Occipital lobe (tissue), 1 donor: ENCODE measurements at regions not wholly inside any gene's neighbourhood (a gene's known extent, or its start where the extent isn't known, plus 50 kb on each side); places are given as distances from the start of the nearest gene placed in this dataset.

Experiments
- DNase-seq: peaks from one replicate; lab custom pipeline; 2025; lab: John Stamatoyannopoulos, UW

GRCh38 chr2:8575038-8575833 is 106.6 kb upstream of the ID2 start:
- DNase-seq = peak; percentile 44

GRCh38 chr2:8575834-8576423 is 105.9 kb upstream of the ID2 start:
- no peak for DNase-seq

GRCh38 chr2:8576525-8577167 is 105.2 kb upstream of the ID2 start:
- DNase-seq = no peak

- DNase-seq = no peak
Observed at GRCh38 chr2:8577573-8577972, 104.3 kb upstream of the ID2 start.

- DNase-seq = no peak
Observed at GRCh38 chr2:8578335-8579244, 103.3 kb upstream of the ID2 start.

- no peak for DNase-seq
Observed at GRCh38 chr2:8579485-8580085, 102.3 kb upstream of the ID2 start.

GRCh38 chr2:8580316-8581233 is 101.3 kb upstream of the ID2 start:
- no peak for DNase-seq

- no peak for DNase-seq
Observed at GRCh38 chr2:8581234-8581561, 100.7 kb upstream of the ID2 start.

GRCh38 chr2:8581601-8582041 is 100.2 kb upstream of the ID2 start:
- DNase-seq = no peak

- no peak for DNase-seq
Observed at GRCh38 chr2:8582191-8582590, 99.7 kb upstream of the ID2 start.

- no peak for DNase-seq
Observed at GRCh38 chr2:8582651-8583399, 99.0 kb upstream of the ID2 start.

- DNase-seq = peak; percentile 56
Observed at GRCh38 chr2:8583400-8584173, 98.3 kb upstream of the ID2 start.

- no peak for DNase-seq
Observed at GRCh38 chr2:8584174-8585066, 97.4 kb upstream of the ID2 start.

- no peak for DNase-seq
Observed at GRCh38 chr2:8586457-8587051, 95.3 kb upstream of the ID2 start.

GRCh38 chr2:8587251-8587791 is 94.5 kb upstream of the ID2 start:
- DNase-seq = no peak

- DNase-seq = no peak
Observed at GRCh38 chr2:8587920-8588830, 93.7 kb upstream of the ID2 start.
